DND-41 (cell line): ENCODE measurements at regions not wholly inside any gene's neighbourhood (a gene's known extent, or its start where the extent isn't known, plus 50 kb on each side); places are given as distances from the start of the nearest gene placed in this dataset.

Experiments used
- ATAC-seq: fragments of 200-7000 bp; cut with Tn5 transposase; 3 replicates; pipeline ENCODE4 v1.9.1; 2021; ENCODE audit warnings: low read depth; ENCODE audit not compliant: insufficient read depth
- DNase-seq: peaks from one replicate; pipeline ENCODE4 v3.0.0-alpha.2; 2020
- H2AFZ ChIP-seq: 2 replicates; pipeline ENCODE4 v1.6.0; 2012; ENCODE audit warnings: low read depth, low read length
- H3K27ac ChIP-seq: 2 replicates; pipeline ENCODE4 v1.5.1; 2012; ENCODE audit warnings: low read length, inconsistent platforms
- H3K27me3 ChIP-seq: fragments of 200-600 bp; sonication (generic); 2 replicates; pipeline ENCODE4 v1.6.0; 2012; ENCODE audit warnings: low read length, mild to moderate bottlenecking, inconsistent platforms; ENCODE audit not compliant: insufficient read depth, poor library complexity
- H3K36me3 ChIP-seq: 2 replicates; pipeline ENCODE4 v1.5.1; 2012; ENCODE audit warnings: low read length, inconsistent platforms; ENCODE audit not compliant: insufficient read depth
- H3K4me1 ChIP-seq: 2 replicates; pipeline ENCODE4 v1.5.1; 2012; ENCODE audit warnings: mild to moderate bottlenecking, low read length; ENCODE audit not compliant: insufficient read depth
- H3K4me2 ChIP-seq: 2 replicates; pipeline ENCODE4 v1.6.0; 2012; ENCODE audit warnings: mild to moderate bottlenecking, moderate library complexity, low read length, inconsistent platforms; ENCODE audit not compliant: insufficient read depth
- H3K4me3 ChIP-seq, 2 experiments: fragments of 200-600 bp in 1 of 2; shearing (Covaris generic) in 1 of 2; 2 replicates each; pipeline ENCODE4 v1.5.1; 2012 to 2016; ENCODE audit warnings: inconsistent platforms in 2 of 2, low read length in 2 of 2, mild to moderate bottlenecking in 2 of 2, low read depth in 1 of 2, moderate library complexity in 1 of 2
- H3K79me2 ChIP-seq: 2 replicates; pipeline ENCODE4 v1.6.0; 2012; ENCODE audit warnings: low read length, inconsistent platforms; ENCODE audit not compliant: insufficient read depth
- H3K9ac ChIP-seq: 2 replicates; pipeline ENCODE4 v1.6.0; 2012; ENCODE audit warnings: low read depth, mild to moderate bottlenecking, inconsistent platforms, low read length, moderate library complexity
- H3K9me3 ChIP-seq: 2 replicates; pipeline ENCODE4 v1.5.1; 2012; ENCODE audit warnings: low read length, moderate library complexity, mild to moderate bottlenecking, inconsistent platforms; ENCODE audit not compliant: insufficient read depth, severe bottlenecking
- H4K20me1 ChIP-seq: 2 replicates; pipeline ENCODE4 v1.6.0; 2012; ENCODE audit warnings: low read length; ENCODE audit not compliant: insufficient read depth
- CTCF ChIP-seq: IDR thresholded peaks from 2 replicates; pipeline ENCODE4 v1.5.1; 2012; ENCODE audit warnings: borderline replicate concordance, low read length, moderate library complexity, mild to moderate bottlenecking; ENCODE audit not compliant: poor library complexity, severe bottlenecking; ENCODE audit errors: extremely low read depth
- EZH2 ChIP-seq: IDR thresholded peaks from 3 replicates; pipeline ENCODE4 v1.6.1; 2012; ENCODE audit warnings: borderline replicate concordance, low read depth, mild to moderate bottlenecking, moderate library complexity, low read length, inconsistent platforms; ENCODE audit not compliant: severe bottlenecking

- no peak overlapping the region for H3K27ac ChIP-seq
- no peak for TF ChIP-seq CTCF
- TF ChIP-seq EZH2: no peak
- H3K36me3 ChIP-seq: no peaks in the 10 kb centered on the region
Observed at GRCh38 chr1:60850084-60850483, 232.3 kb upstream of the NFIA start.

GRCh38 chr1:60849401-60849800 lies 233.0 kb upstream of the NFIA start:
- DNase-seq: no peak
- Histone ChIP-seq H2AFZ (no peak overlapping the region), H3K27me3 (no peaks in the 10 kb centered on the region), H3K9me3 (no peaks in the 10 kb centered on the region), H3K4me3 (no peak overlapping the region), H3K27ac (no peak overlapping the region), H3K9ac (no peak overlapping the region), H3K4me1 (no peaks in the 10 kb centered on the region), H4K20me1 (no peaks in the 10 kb centered on the region), H3K4me2 (no peak overlapping the region), H3K36me3 (no peaks in the 10 kb centered on the region), H3K79me2 (no peaks in the 10 kb centered on the region)
- ATAC-seq: no peak
- TF ChIP-seq CTCF: no peak
- TF ChIP-seq EZH2: no peak

More at GRCh38 chr1:60850084-60850483, 232.3 kb upstream of the NFIA start:
- Histone ChIP-seq H3K9me3 (no peaks in the 10 kb centered on the region), H3K4me2 (no peak overlapping the region), H2AFZ (no peak overlapping the region), H3K27me3 (no peaks in the 10 kb centered on the region), H3K9ac (no peak overlapping the region), H3K4me1 (no peaks in the 10 kb centered on the region), H3K4me3 (no peak overlapping the region), H4K20me1 (no peaks in the 10 kb centered on the region), H3K79me2 (no peaks in the 10 kb centered on the region)
- DNase-seq (no peak), ATAC-seq (no peak)

- Histone ChIP-seq H3K27ac (no peak overlapping the region), H3K36me3 (no peaks in the 10 kb centered on the region), H3K4me1 (no peaks in the 10 kb centered on the region), H4K20me1 (no peaks in the 10 kb centered on the region), H2AFZ (no peak overlapping the region), H3K79me2 (no peaks in the 10 kb centered on the region), H3K4me2 (no peak overlapping the region), H3K9me3 (no peaks in the 10 kb centered on the region), H3K9ac (no peak overlapping the region), H3K4me3 (no peak overlapping the region), H3K27me3 (no peaks in the 10 kb centered on the region)
- DNase-seq (no peak), ATAC-seq (no peak)
- no peak for TF ChIP-seq EZH2
- peak; percentile 43 for TF ChIP-seq CTCF
Observed at GRCh38 chr1:60848583-60849188, 233.7 kb upstream of the NFIA start.
